ENCODE measurements at regions not wholly inside any gene's neighbourhood (a gene's known extent, or its start where the extent isn't known, plus 50 kb on each side); places are given as distances from the start of the nearest gene placed in this dataset.

- Histone ChIP-seq H3K79me1 (ENCODE audit: low read depth, low read length) (no peaks in the 10 kb centered on the region), H3K4me2 (ENCODE audit: insufficient read depth in 1 of 2, low read depth in 2 of 2, low read length in 2 of 2) (no peak overlapping the region), H2AK5ac (ENCODE audit: low read depth, low read length) (no peak overlapping the region), H4K91ac (replicated peaks; ENCODE audit: insufficient read length, low read length) (no peak overlapping the region), H3K79me2 (ENCODE audit: control insufficient read depth in 1 of 2, insufficient read depth in 2 of 2, low read length in 2 of 2) (no peaks in the 10 kb centered on the region), H4K8ac (ENCODE audit: extremely low read depth, insufficient read depth, low read length) (no peak overlapping the region), H3K36me3 (ENCODE audit: control insufficient read depth in 2 of 4, insufficient read depth in 4 of 4, low read length in 3 of 4) (no peaks in the 10 kb centered on the region), H2BK120ac (replicated peaks; ENCODE audit: low read depth, low read length) (no peak overlapping the region), H2AFZ (ENCODE audit: low read length) (no peak overlapping the region), H2BK12ac (ENCODE audit: low read depth, low read length) (no peak overlapping the region), H3K14ac (ENCODE audit: insufficient read length) (no peak overlapping the region), H3K27me3 (replicated peaks in 1 of 4; ENCODE audit: control insufficient read depth in 3 of 4, extremely low read depth in 1 of 4, insufficient read depth in 3 of 4, low read length in 3 of 4) (no peaks in the 10 kb centered on the region), H3K4me3 (ENCODE audit: extremely low read depth in 1 of 4, insufficient read depth in 2 of 4, low read depth in 3 of 4, low read length in 4 of 4) (no peak overlapping the region), H3K27ac (ENCODE audit: low read depth, low read length) (no peak overlapping the region), H2BK5ac (ENCODE audit: low read depth, low read length) (no peak overlapping the region), H2BK15ac (ENCODE audit: low read length) (no peak overlapping the region), H3K9ac (replicated peaks in 1 of 4; ENCODE audit: extremely low read depth in 1 of 4, low read depth in 3 of 4, low read length in 3 of 4) (no peak overlapping the region), H3K23ac (ENCODE audit: insufficient read length) (no peak overlapping the region), H4K5ac (ENCODE audit: insufficient read length, low read depth, low read length) (no peak overlapping the region), H3K18ac (ENCODE audit: extremely low read depth, low read length) (no peak overlapping the region), H3K4ac (replicated peaks; ENCODE audit: insufficient read length, low read depth, low read length) (no peak overlapping the region), H3K23me2 (ENCODE audit: low read depth, low read length) (no peaks in the 10 kb centered on the region), H2BK20ac (ENCODE audit: low read length) (no peak overlapping the region), H3K56ac (replicated peaks; ENCODE audit: insufficient read length, low read depth, low read length) (no peak overlapping the region), H3K4me1 (replicated peaks in 1 of 4; ENCODE audit: control insufficient read depth in 3 of 4, insufficient read depth in 4 of 4, low read length in 3 of 4) (peaks cover 0 to 9% (median 0%) of the 10 kb centered on the region in 4 experiments; a peak in 4 of 7 replicates), H3K9me3 (ENCODE audit: insufficient read depth in 2 of 2, low read depth in 1 of 2, low read length in 1 of 2) (no peaks in the 10 kb centered on the region), H4K20me1 (replicated peaks in 1 of 2; ENCODE audit: control insufficient read depth in 1 of 2, insufficient read depth in 2 of 2, low read length in 2 of 2) (no peaks in the 10 kb centered on the region)
- ChIA-PET POLR2A (ENCODE audit: partially characterized antibody) (no interaction called here), CTCF (ENCODE audit: partially characterized antibody) (no interaction called here)
- FAIRE-seq, result no peak
- 86% methylated on average over 2 of the region's 2 CpGs; no CpG with 5 or more reads in 1 of the 2 experiments for WGBS, 2 experiments (ENCODE audit: extremely low coverage in 1 of 2, insufficient coverage in 1 of 2, insufficient read length in 1 of 2, insufficient replicate concordance in 2 of 2, low coverage in 1 of 2, low lambda C conversion rate in 2 of 2, missing lambda C conversion rate in 1 of 2)
- no peak for DNase-seq (ENCODE audit: low read depth in 1 of 2, low spot score in 2 of 2)
- TF ChIP-seq CTBP2 (IDR thresholded peaks at IDR 0.05; ENCODE audit: borderline replicate concordance, insufficient read depth, insufficient read length, low read length) (no peak), ATF3 (IDR thresholded peaks at IDR 0.05; ENCODE audit: insufficient read depth, low read depth, low read length) (no peak), RFX5 (IDR thresholded peaks at IDR 0.05; ENCODE audit: borderline replicate concordance, low read depth, low read length) (no peak), CHD1 (IDR thresholded peaks at IDR 0.05; ENCODE audit: low read depth, low read length) (no peak), BCL11A (IDR thresholded peaks at IDR 0.05; ENCODE audit: low read depth in 2 of 2, low read length in 2 of 2) (no peak), BACH1 (IDR thresholded peaks at IDR 0.05; ENCODE audit: low read length) (no peak), GTF2F1 (IDR thresholded peaks at IDR 0.05; ENCODE audit: borderline replicate concordance, low read depth, low read length) (no peak), CBX8 (IDR thresholded peaks at IDR 0.05; ENCODE audit: borderline replicate concordance, low read depth, low read length) (no peak), TAF7 (optimal IDR thresholded peaks at IDR 0.05; ENCODE audit: borderline replicate concordance, low read depth, low read length) (no peak), ATF2 (IDR thresholded peaks at IDR 0.05; ENCODE audit: low read length) (no peak), EP300 (IDR thresholded peaks at IDR 0.05; ENCODE audit: borderline replicate concordance in 1 of 2, low read depth in 2 of 2, low read length in 2 of 2) (no peak), GABPA (IDR thresholded peaks at IDR 0.05; ENCODE audit: borderline replicate concordance, insufficient read depth, low read length) (no peak)
These were observed 243.2 kb downstream of the ALX1 start for GRCh38 chr12:85523197-85523596.
